ENCODE measurements at regions not wholly inside any gene's neighbourhood (a gene's known extent, or its start where the extent isn't known, plus 50 kb on each side); places are given as distances from the start of the nearest gene placed in this dataset.

GRCh38 chr11:95697614-95698408 lies 91.8 kb downstream of the FAM76B start:
- H3K4me1 ChIP-seq (ENCODE audit: control insufficient read depth in 1 of 2, insufficient read depth in 2 of 2, low read depth in 1 of 2, low read length in 1 of 2), result peaks cover 0 to under 1% of the 10 kb centered on the region in 2 experiments; a peak in 2 of 4 replicates
- no peaks in the 10 kb centered on the region for H4K20me1 ChIP-seq (ENCODE audit: insufficient read depth)
- DNase-seq, result no peak
- no peaks in the 10 kb centered on the region for H3K9me2 ChIP-seq
- WGBS (ENCODE audit: low lambda C conversion rate), result 63% methylated on average over 10 of the region's 10 CpGs
- no peak overlapping the region for H3K4me2 ChIP-seq
- no peak overlapping the region for H3K9ac ChIP-seq
- H3K36me3 ChIP-seq (replicated peaks in 1 of 2; ENCODE audit: control insufficient read depth in 1 of 2, insufficient read depth in 2 of 2, low read length in 1 of 2), result no peaks in the 10 kb centered on the region
- no peaks in the 10 kb centered on the region for H3K79me2 ChIP-seq (ENCODE audit: insufficient read depth)
- TF ChIP-seq CHD2 (IDR thresholded peaks at IDR 0.05; ENCODE audit: low read length, partially characterized antibody) (no peak), CTCF (IDR thresholded peaks at IDR 0.05) (no peak), REST (IDR thresholded peaks at IDR 0.05; ENCODE audit: low read depth, low read length) (no peak), TAF1 (IDR thresholded peaks at IDR 0.05; ENCODE audit: borderline replicate concordance, low read depth, low read length) (no peak), IRF3 (IDR thresholded peaks at IDR 0.05; ENCODE audit: low read depth, low read length) (no peak), YY1 (IDR thresholded peaks at IDR 0.05; ENCODE audit: low read depth) (no peak)
- H3K27ac ChIP-seq (ENCODE audit: low read depth in 2 of 2, low read length in 1 of 2), result no peak overlapping the region
- no peaks in the 10 kb centered on the region for H3F3A ChIP-seq (replicated peaks; ENCODE audit: insufficient read depth)
- CTCF ChIA-PET, result interaction anchor here (1.2 to 1.8 kb wide), 4 partner anchors 8 to 543 kb away, joined by 3 to 5 read pairs (median 4); no protein-coding TSS in a partner anchor
- H3K4me3 ChIP-seq (ENCODE audit: low read depth in 2 of 2, low read length in 1 of 2), result no peak overlapping the region
- POLR2A ChIA-PET, result no interaction called here
- no peaks in the 10 kb centered on the region for H3K27me3 ChIP-seq (ENCODE audit: insufficient read depth)
- no peaks in the 10 kb centered on the region for H3K9me3 ChIP-seq
- no peak overlapping the region for H2AFZ ChIP-seq (ENCODE audit: low read depth)

GRCh38 chr11:95695181-95695580 lies 94.4 kb downstream of the FAM76B start:
- Histone ChIP-seq H3K4me2 (no peak overlapping the region), H2AFZ (ENCODE audit: low read depth) (no peak overlapping the region), H3K9ac (no peak overlapping the region), H4K20me1 (ENCODE audit: insufficient read depth) (no peaks in the 10 kb centered on the region), H3K4me3 (ENCODE audit: low read depth in 2 of 2, low read length in 1 of 2) (no peak overlapping the region), H3K79me2 (ENCODE audit: insufficient read depth) (no peaks in the 10 kb centered on the region), H3K9me3 (no peaks in the 10 kb centered on the region), H3K36me3 (replicated peaks in 1 of 2; ENCODE audit: control insufficient read depth in 1 of 2, insufficient read depth in 2 of 2, low read length in 1 of 2) (no peaks in the 10 kb centered on the region), H3F3A (replicated peaks; ENCODE audit: insufficient read depth) (no peaks in the 10 kb centered on the region), H3K4me1 (ENCODE audit: control insufficient read depth in 1 of 2, insufficient read depth in 2 of 2, low read depth in 1 of 2, low read length in 1 of 2) (no peaks in the 10 kb centered on the region), H3K27me3 (ENCODE audit: insufficient read depth) (no peaks in the 10 kb centered on the region), H3K9me2 (no peaks in the 10 kb centered on the region), H3K27ac (ENCODE audit: low read depth in 2 of 2, low read length in 1 of 2) (no peak overlapping the region)
- CTCF ChIA-PET, result interaction anchor here (1.4 to 4.9 kb wide), 3 partner anchors 10 to 133 kb away, joined by 3 to 42 read pairs (median 4); no protein-coding TSS in a partner anchor
- POLR2A ChIA-PET, result no interaction called here
- no peak for DNase-seq
- no peak for TF ChIP-seq ELF1 (IDR thresholded peaks at IDR 0.05)
- TF ChIP-seq FOSL2 (IDR thresholded peaks at IDR 0.05; ENCODE audit: borderline replicate concordance, low read depth), result no peak
- no peak for TF ChIP-seq GABPA (IDR thresholded peaks at IDR 0.05; ENCODE audit: low read depth)
- TF ChIP-seq POLR2AphosphoS5 (IDR thresholded peaks at IDR 0.05; ENCODE audit: low read depth, low read length), result no peak
- TF ChIP-seq EP300 (IDR thresholded peaks at IDR 0.05; ENCODE audit: borderline replicate concordance in 1 of 2, low read depth in 1 of 2, low read length in 1 of 2), result no peak
- no peak for TF ChIP-seq RFX5 (IDR thresholded peaks at IDR 0.05; ENCODE audit: low read length)
- TF ChIP-seq NFIC (IDR thresholded peaks at IDR 0.05; ENCODE audit: borderline replicate concordance), result no peak
- no peak for TF ChIP-seq MXI1 (IDR thresholded peaks at IDR 0.05; ENCODE audit: low read depth, low read length)
- TF ChIP-seq SIN3A (IDR thresholded peaks at IDR 0.05; ENCODE audit: borderline replicate concordance, low read depth, low read length), result no peak
- TF ChIP-seq PBX3 (IDR thresholded peaks at IDR 0.05), result no peak
- no peak for TF ChIP-seq TAF1 (IDR thresholded peaks at IDR 0.05; ENCODE audit: borderline replicate concordance, low read depth, low read length)
- TF ChIP-seq IRF3 (IDR thresholded peaks at IDR 0.05; ENCODE audit: low read depth, low read length), result no peak
- no peak for TF ChIP-seq MEF2A (IDR thresholded peaks at IDR 0.05; ENCODE audit: borderline replicate concordance, low read depth)
